ENCODE measurements at regions not wholly inside any gene's neighbourhood (a gene's known extent, or its start where the extent isn't known, plus 50 kb on each side); places are given as distances from the start of the nearest gene placed in this dataset.

GRCh38 chr7:98051118-98051744 lies 55.4 kb upstream of the LMTK2 start (continued):
- TF ChIP-seq FOXJ3 (CRISPR knock-in tag; IDR thresholded peaks at IDR 0.05; ENCODE audit: borderline replicate concordance) (no peak), NFYB (CRISPR knock-in tag; conservative IDR thresholded peaks at IDR 0.05; ENCODE audit: low read depth) (no peak), ZNF416 (CRISPR knock-in tag; IDR thresholded peaks at IDR 0.05) (no peak)
- TF ChIP-seq, protein P1, sequence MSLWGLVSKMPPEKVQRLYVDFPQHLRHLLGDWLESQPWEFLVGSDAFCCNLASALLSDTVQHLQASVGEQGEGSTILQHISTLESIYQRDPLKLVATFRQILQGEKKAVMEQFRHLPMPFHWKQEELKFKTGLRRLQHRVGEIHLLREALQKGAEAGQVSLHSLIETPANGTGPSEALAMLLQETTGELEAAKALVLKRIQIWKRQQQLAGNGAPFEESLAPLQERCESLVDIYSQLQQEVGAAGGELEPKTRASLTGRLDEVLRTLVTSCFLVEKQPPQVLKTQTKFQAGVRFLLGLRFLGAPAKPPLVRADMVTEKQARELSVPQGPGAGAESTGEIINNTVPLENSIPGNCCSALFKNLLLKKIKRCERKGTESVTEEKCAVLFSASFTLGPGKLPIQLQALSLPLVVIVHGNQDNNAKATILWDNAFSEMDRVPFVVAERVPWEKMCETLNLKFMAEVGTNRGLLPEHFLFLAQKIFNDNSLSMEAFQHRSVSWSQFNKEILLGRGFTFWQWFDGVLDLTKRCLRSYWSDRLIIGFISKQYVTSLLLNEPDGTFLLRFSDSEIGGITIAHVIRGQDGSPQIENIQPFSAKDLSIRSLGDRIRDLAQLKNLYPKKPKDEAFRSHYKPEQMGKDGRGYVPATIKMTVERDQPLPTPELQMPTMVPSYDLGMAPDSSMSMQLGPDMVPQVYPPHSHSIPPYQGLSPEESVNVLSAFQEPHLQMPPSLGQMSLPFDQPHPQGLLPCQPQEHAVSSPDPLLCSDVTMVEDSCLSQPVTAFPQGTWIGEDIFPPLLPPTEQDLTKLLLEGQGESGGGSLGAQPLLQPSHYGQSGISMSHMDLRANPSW (CRISPR knock-in tag; conservative IDR thresholded peaks at IDR 0.05; ENCODE audit: low read depth): no peak

- POLR2A ChIA-PET: no interaction called here
- H3K27me3 Mint-ChIP-seq (ENCODE audit: low read depth): peaks cover 3% of the 10 kb centered on the region; the same call in 1 of the 2 replicates
- no peaks in the 10 kb centered on the region for H3K9me3 Mint-ChIP-seq
- H3K4me1 Mint-ChIP-seq: peaks cover 12% of the 10 kb centered on the region
- ATAC-seq (no peak), DNase-seq (ENCODE audit: low spot score) (no peak)
- CTCF ChIA-PET: no interaction called here
- H3K4me3 Mint-ChIP-seq: no peak overlapping the region
- TF ChIP-seq, protein P2, sequence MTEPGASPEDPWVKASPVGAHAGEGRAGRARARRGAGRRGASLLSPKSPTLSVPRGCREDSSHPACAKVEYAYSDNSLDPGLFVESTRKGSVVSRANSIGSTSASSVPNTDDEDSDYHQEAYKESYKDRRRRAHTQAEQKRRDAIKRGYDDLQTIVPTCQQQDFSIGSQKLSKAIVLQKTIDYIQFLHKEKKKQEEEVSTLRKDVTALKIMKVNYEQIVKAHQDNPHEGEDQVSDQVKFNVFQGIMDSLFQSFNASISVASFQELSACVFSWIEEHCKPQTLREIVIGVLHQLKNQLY (CRISPR knock-in tag; IDR thresholded peaks at IDR 0.05): no peak
- TF ChIP-seq ZNF232 (CRISPR knock-in tag; IDR thresholded peaks at IDR 0.05) (no peak), GRHL2 (CRISPR knock-in tag; IDR thresholded peaks at IDR 0.05; ENCODE audit: insufficient replicate concordance, severe bottlenecking) (no peak), MXD4 (CRISPR knock-in tag; IDR thresholded peaks at IDR 0.05; ENCODE audit: borderline replicate concordance) (no peak), NR3C1 (CRISPR knock-in tag; conservative IDR thresholded peaks at IDR 0.05; ENCODE audit: low read depth) (no peak), ATF2 (CRISPR knock-in tag; IDR thresholded peaks at IDR 0.05; ENCODE audit: borderline replicate concordance, low read depth) (no peak), EMX1 (CRISPR knock-in tag; IDR thresholded peaks at IDR 0.05) (no peak)
- H3K27ac Mint-ChIP-seq: no peak overlapping the region
- no peaks in the 10 kb centered on the region for H3K36me3 Mint-ChIP-seq
Measured at GRCh38 chr7:98054585-98054984, 52.1 kb upstream of the LMTK2 start.

GRCh38 chr7:98056580-98056979 lies 50.1 kb upstream of the LMTK2 start:
- DNase-seq (ENCODE audit: low spot score): no peak
- Mint-ChIP-seq H3K36me3 (no peaks in the 10 kb centered on the region), H3K4me1 (peaks cover 8% of the 10 kb centered on the region), H3K27ac (no peak overlapping the region), H3K4me3 (no peak overlapping the region), H3K27me3 (ENCODE audit: low read depth) (no peaks in the 10 kb centered on the region; the same call in 1 of the 2 replicates), H3K9me3 (no peaks in the 10 kb centered on the region)
- TF ChIP-seq SMAD4 (CRISPR knock-in tag; IDR thresholded peaks at IDR 0.05) (no peak), EMX1 (CRISPR knock-in tag; IDR thresholded peaks at IDR 0.05) (no peak), CBFB (CRISPR knock-in tag; IDR thresholded peaks at IDR 0.05; ENCODE audit: low read depth) (no peak), ARID4B (CRISPR knock-in tag; IDR thresholded peaks at IDR 0.05; ENCODE audit: borderline replicate concordance) (no peak)
- CTCF ChIA-PET: interaction anchor here (1.4 to 1.7 kb wide), 2 partner anchors 109 to 112 kb away, joined by 3 to 5 read pairs; no protein-coding TSS in a partner anchor
- no peak for ATAC-seq
- POLR2A ChIA-PET: no interaction called here

Data from WTC11 (cell line).